A673 (cell line): ENCODE measurements at regions not wholly inside any gene's neighbourhood (a gene's known extent, or its start where the extent isn't known, plus 50 kb on each side); places are given as distances from the start of the nearest gene placed in this dataset.

Source experiments
- BruUV-seq: library from RNA; stranded (reverse); fragments of 400-500 nt; replicated peaks from 2 replicates; lab custom pipeline; 2021; lab: Mats Ljungman, UMichigan
- CTCF ChIA-PET: fragments of 300-600 bp; sonication (Branson Sonifier 250); formaldehyde crosslinking; loops from one replicate; lab custom pipeline; 2022; ENCODE audit warnings: antibody characterized with exemption; lab: Charles Lee
- POLR2A ChIA-PET: fragments of 300-600 bp; sonication (Branson Sonifier 250); formaldehyde crosslinking; loops from one replicate; lab custom pipeline; 2022; ENCODE audit warnings: antibody characterized with exemption; ENCODE audit not compliant: low non-redundant PET; lab: Charles Lee
- DNase-seq: peaks from one replicate; pipeline ENCODE4 v3.0.0-alpha.2; 2015; ENCODE audit warnings: low spot score
- H3K27ac ChIP-seq: fragments of 200-600 bp; sonication (generic); 2 replicates; pipeline ENCODE4 v1.5.1; 2016; ENCODE audit warnings: mixed run types, low read depth, mild to moderate bottlenecking, mixed read lengths, antibody characterized with exemption, low read length; ENCODE audit not compliant: poor library complexity, severe bottlenecking
- H3K27me3 ChIP-seq: fragments of 200-600 bp; sonication (generic); replicated peaks from 2 replicates; pipeline ENCODE4 v1.6.1; 2017; ENCODE audit warnings: mixed run types, low read depth, mild to moderate bottlenecking, mixed read lengths, antibody characterized with exemption, low read length; ENCODE audit not compliant: insufficient read depth, poor library complexity
- H3K36me3 ChIP-seq: fragments of 200-600 bp; sonication (generic); 2 replicates; pipeline ENCODE4 v1.6.1; 2016; ENCODE audit warnings: mixed run types, mild to moderate bottlenecking, mixed read lengths, antibody characterized with exemption, low read length; ENCODE audit not compliant: insufficient read depth, poor library complexity, severe bottlenecking
- H3K4me1 ChIP-seq: fragments of 200-600 bp; sonication (generic); 2 replicates; pipeline ENCODE4 v1.6.1; 2017; ENCODE audit warnings: mixed run types, mild to moderate bottlenecking, mixed read lengths, antibody characterized with exemption, low read length; ENCODE audit not compliant: insufficient read depth, poor library complexity, severe bottlenecking
- H3K4me3 ChIP-seq: fragments of 200-600 bp; sonication (generic); 2 replicates; pipeline ENCODE4 v1.5.1; 2016; ENCODE audit warnings: low read depth, mixed run types, mild to moderate bottlenecking, mixed read lengths, low read length; ENCODE audit not compliant: poor library complexity, severe bottlenecking
- H3K9me3 ChIP-seq: fragments of 200-600 bp; sonication (generic); 2 replicates; pipeline ENCODE4 v1.6.1; 2016; ENCODE audit warnings: mixed run types, low read depth, mild to moderate bottlenecking, mixed read lengths, antibody characterized with exemption, low read length; ENCODE audit not compliant: poor library complexity, severe bottlenecking
- CTCF ChIP-seq: fragments of 300-800, 200-600 bp; sonication (generic); conservative IDR thresholded peaks from 2 replicates; pipeline ENCODE4 v1.5.1; 2017; ENCODE audit warnings: low read depth, mild to moderate bottlenecking, antibody characterized with exemption, low read length, moderate library complexity, mixed read lengths
- EZH2 ChIP-seq: fragments of 200-600 bp; sonication (generic); IDR thresholded peaks from 2 replicates; pipeline ENCODE4 v1.6.1; 2017; ENCODE audit warnings: borderline replicate concordance, low read depth, mild to moderate bottlenecking, mixed read lengths, antibody characterized with exemption, low read length; ENCODE audit not compliant: poor library complexity, severe bottlenecking
- intact Hi-C: fragments of 100-400 bp; cut with micrococcal nuclease; formaldehyde crosslinking; loops from one replicate; pipeline ENCODE4 v1.10.0; 2022; ENCODE audit not compliant: unreplicated experiment

- Histone ChIP-seq H3K4me3 (no peak overlapping the region), H3K27ac (no peak overlapping the region), H3K36me3 (no peaks in the 10 kb centered on the region), H3K4me1 (no peaks in the 10 kb centered on the region), H3K9me3 (no peaks in the 10 kb centered on the region), H3K27me3 (no peaks in the 10 kb centered on the region)
- no peak for DNase-seq
- ChIA-PET POLR2A (interaction anchor here (0.6 kb wide), 1 partner anchor 207 kb away, joined by 3 read pairs; no protein-coding TSS in a partner anchor), CTCF (no interaction called here)
- BruUV-seq: no TSS peak
- TF ChIP-seq CTCF (no peak), EZH2 (no peak)
- intact Hi-C loops: no loop called here
These were observed 97.2 kb upstream of the SYT1 start for GRCh38 chr12:78767264-78767981.

- Histone ChIP-seq H3K36me3 (no peaks in the 10 kb centered on the region), H3K4me3 (no peak overlapping the region), H3K27ac (no peak overlapping the region), H3K4me1 (no peaks in the 10 kb centered on the region), H3K9me3 (no peaks in the 10 kb centered on the region), H3K27me3 (no peaks in the 10 kb centered on the region)
- BruUV-seq: no TSS peak
- DNase-seq: no peak
- ChIA-PET POLR2A (no interaction called here), CTCF (no interaction called here)
- TF ChIP-seq EZH2 (no peak), CTCF (no peak)
- intact Hi-C loops: no loop called here
These were observed 86.2 kb upstream of the SYT1 start for GRCh38 chr12:78778339-78778738.

- H3K4me1 ChIP-seq: no peaks in the 10 kb centered on the region
- BruUV-seq: no TSS peak
- CTCF ChIA-PET: no interaction called here
- TF ChIP-seq CTCF: no peak
- no peak for TF ChIP-seq EZH2
- H3K36me3 ChIP-seq: no peaks in the 10 kb centered on the region
- intact Hi-C loops: no loop called here
- no peak overlapping the region for H3K4me3 ChIP-seq
- no peaks in the 10 kb centered on the region for H3K27me3 ChIP-seq
- POLR2A ChIA-PET: no interaction called here
- H3K9me3 ChIP-seq: no peaks in the 10 kb centered on the region
- no peak overlapping the region for H3K27ac ChIP-seq
- DNase-seq: no peak
These were observed 77.0 kb upstream of the SYT1 start for GRCh38 chr12:78787576-78787975.
